OCI-LY7 (cell line): ENCODE measurements at regions not wholly inside any gene's neighbourhood (a gene's known extent, or its start where the extent isn't known, plus 50 kb on each side); places are given as distances from the start of the nearest gene placed in this dataset.

Experiments used
- EZH2phosphoT487 ChIP-seq: fragments of 200-600 bp; sonication (generic); IDR thresholded peaks from 2 replicates; pipeline ENCODE4 v1.6.1; 2018; ENCODE audit warnings: low read depth, borderline replicate concordance, mild to moderate bottlenecking, mixed run types, antibody characterized with exemption, low read length, moderate library complexity, mixed read lengths
- TF ChIP-seq, protein P1 (sequence below): fragments of 200-600 bp; sonication (generic); conservative IDR thresholded peaks from 2 replicates; pipeline ENCODE4 v1.5.1; 2014; ENCODE audit warnings: mild to moderate bottlenecking, antibody characterized with exemption, low read length, moderate library complexity, mixed read lengths

DNA sequence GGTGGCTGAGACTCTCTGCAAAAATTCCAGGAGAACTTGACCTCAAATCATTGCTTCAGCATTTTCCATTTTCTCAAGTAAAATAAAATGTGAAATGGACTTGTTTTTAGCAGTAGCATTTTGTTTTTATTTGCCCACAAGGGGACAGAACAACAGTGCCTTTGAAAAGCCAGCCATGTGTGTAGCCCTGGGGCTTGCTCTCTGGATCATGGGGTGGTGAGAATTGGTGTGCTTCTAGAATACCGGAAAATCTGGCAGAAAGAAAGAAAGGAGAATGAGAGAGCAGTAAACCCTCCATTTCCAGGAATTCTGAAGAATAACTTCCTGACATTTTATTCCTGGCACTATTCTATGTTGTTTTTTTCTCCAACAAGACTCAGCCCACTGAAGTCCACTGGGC, 254.7 kb upstream of the MOCS1 start:
- TF ChIP-seq, protein P1, sequence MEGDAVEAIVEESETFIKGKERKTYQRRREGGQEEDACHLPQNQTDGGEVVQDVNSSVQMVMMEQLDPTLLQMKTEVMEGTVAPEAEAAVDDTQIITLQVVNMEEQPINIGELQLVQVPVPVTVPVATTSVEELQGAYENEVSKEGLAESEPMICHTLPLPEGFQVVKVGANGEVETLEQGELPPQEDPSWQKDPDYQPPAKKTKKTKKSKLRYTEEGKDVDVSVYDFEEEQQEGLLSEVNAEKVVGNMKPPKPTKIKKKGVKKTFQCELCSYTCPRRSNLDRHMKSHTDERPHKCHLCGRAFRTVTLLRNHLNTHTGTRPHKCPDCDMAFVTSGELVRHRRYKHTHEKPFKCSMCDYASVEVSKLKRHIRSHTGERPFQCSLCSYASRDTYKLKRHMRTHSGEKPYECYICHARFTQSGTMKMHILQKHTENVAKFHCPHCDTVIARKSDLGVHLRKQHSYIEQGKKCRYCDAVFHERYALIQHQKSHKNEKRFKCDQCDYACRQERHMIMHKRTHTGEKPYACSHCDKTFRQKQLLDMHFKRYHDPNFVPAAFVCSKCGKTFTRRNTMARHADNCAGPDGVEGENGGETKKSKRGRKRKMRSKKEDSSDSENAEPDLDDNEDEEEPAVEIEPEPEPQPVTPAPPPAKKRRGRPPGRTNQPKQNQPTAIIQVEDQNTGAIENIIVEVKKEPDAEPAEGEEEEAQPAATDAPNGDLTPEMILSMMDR: no peak
- TF ChIP-seq EZH2phosphoT487: no peak
